ENCODE measurements at regions not wholly inside any gene's neighbourhood (a gene's known extent, or its start where the extent isn't known, plus 50 kb on each side); places are given as distances from the start of the nearest gene placed in this dataset.

- TF ChIP-seq, protein P1, sequence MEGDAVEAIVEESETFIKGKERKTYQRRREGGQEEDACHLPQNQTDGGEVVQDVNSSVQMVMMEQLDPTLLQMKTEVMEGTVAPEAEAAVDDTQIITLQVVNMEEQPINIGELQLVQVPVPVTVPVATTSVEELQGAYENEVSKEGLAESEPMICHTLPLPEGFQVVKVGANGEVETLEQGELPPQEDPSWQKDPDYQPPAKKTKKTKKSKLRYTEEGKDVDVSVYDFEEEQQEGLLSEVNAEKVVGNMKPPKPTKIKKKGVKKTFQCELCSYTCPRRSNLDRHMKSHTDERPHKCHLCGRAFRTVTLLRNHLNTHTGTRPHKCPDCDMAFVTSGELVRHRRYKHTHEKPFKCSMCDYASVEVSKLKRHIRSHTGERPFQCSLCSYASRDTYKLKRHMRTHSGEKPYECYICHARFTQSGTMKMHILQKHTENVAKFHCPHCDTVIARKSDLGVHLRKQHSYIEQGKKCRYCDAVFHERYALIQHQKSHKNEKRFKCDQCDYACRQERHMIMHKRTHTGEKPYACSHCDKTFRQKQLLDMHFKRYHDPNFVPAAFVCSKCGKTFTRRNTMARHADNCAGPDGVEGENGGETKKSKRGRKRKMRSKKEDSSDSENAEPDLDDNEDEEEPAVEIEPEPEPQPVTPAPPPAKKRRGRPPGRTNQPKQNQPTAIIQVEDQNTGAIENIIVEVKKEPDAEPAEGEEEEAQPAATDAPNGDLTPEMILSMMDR (IDR thresholded peaks at IDR 0.05; ENCODE audit: extremely low read depth, insufficient read depth, missing control alignments) = no peak
- in situ Hi-C loops (cut with MboI; ENCODE audit: low pct_unique_long_range_greater_than_20kb, low sequenced_read_pairs, unreplicated experiment) = no loop called here
- DNase-seq (ENCODE audit: low spot score) = no peak
These were observed 266.7 kb downstream of the ZNF536 start for GRCh38 chr19:30638889-30639288.

DNA sequence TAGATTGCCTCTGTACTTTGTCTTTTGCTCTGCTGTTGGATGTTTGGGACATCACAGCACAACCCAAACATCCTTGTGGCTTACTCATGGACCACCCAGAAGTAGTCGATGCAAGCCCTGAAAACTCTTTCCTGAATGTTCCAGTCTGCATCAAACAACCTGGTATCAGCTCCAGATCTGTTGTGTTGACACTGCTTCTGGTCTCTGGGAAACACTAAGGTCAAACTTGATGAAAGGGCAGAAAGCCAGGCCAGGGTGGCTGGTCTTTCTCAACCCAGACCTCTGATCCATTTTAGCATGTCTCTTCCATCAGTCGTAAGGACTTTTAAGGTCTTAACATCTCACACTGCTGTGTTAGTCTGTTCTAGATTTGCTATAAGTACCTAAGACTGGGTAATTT is 265.7 kb downstream of the ZNF536 start:
- TF ChIP-seq, protein P1 (IDR thresholded peaks at IDR 0.05; ENCODE audit: extremely low read depth, insufficient read depth, missing control alignments) = no peak
- in situ Hi-C loops (cut with MboI; ENCODE audit: low pct_unique_long_range_greater_than_20kb, low sequenced_read_pairs, unreplicated experiment) = no loop called here

GRCh38 chr19:30634996-30635975 is 263.1 kb downstream of the ZNF536 start:
- in situ Hi-C loops (cut with MboI; ENCODE audit: low pct_unique_long_range_greater_than_20kb, low sequenced_read_pairs, unreplicated experiment) = no loop called here
- TF ChIP-seq, protein P1 (IDR thresholded peaks at IDR 0.05; ENCODE audit: extremely low read depth, insufficient read depth, missing control alignments) = no peak

More for the DNA sequence above, 265.7 kb downstream of the ZNF536 start:
- DNase-seq (ENCODE audit: low spot score) = no peak

DNA sequence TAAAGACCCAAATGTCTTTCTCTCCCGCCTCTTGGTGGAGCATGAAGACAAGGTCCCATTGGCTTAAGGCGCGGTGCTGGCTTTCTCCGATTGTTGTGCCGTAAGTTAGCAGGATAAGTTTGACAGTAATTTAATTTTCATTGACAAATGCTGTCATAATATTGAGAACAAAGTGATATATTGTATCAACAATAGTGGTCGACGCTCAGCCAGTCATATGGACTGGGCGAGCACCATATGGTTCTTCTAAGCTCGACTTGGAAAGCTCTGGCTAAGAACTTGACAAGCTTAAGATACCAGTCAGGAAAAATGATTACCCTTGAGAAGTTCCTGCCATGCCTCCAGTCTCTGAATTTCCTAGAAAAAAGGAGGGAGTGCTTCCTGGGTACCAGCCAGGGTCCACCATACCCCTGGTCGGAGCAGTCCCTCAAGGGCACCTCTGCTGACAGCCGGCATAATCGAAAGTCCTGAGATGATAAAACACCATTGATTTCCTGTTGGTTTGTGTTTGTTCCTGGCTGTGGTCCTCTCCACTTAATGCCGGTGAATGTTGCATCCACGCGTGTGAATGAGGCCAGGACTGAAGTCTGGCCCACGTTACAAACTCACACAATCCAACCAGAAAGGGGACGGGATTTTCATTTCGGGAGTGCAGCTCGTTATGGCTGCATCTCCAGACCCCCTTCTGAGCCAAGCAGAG is 262.1 kb downstream of the ZNF536 start:
- TF ChIP-seq, protein P1 (IDR thresholded peaks at IDR 0.05; ENCODE audit: extremely low read depth, insufficient read depth, missing control alignments) = no peak
- in situ Hi-C loops (cut with MboI; ENCODE audit: low pct_unique_long_range_greater_than_20kb, low sequenced_read_pairs, unreplicated experiment) = no loop called here
- DNase-seq (ENCODE audit: low spot score) = no peak

More at GRCh38 chr19:30634996-30635975, 263.1 kb downstream of the ZNF536 start:
- no peak for DNase-seq (ENCODE audit: low spot score)

- DNase-seq (ENCODE audit: low spot score) = no peak
- TF ChIP-seq, protein P1 (IDR thresholded peaks at IDR 0.05; ENCODE audit: extremely low read depth, insufficient read depth, missing control alignments) = no peak
- in situ Hi-C loops (cut with MboI; ENCODE audit: low pct_unique_long_range_greater_than_20kb, low sequenced_read_pairs, unreplicated experiment) = no loop called here
These were observed 258.8 kb downstream of the ZNF536 start for GRCh38 chr19:30631033-30631370.

- in situ Hi-C loops (cut with MboI; ENCODE audit: low pct_unique_long_range_greater_than_20kb, low sequenced_read_pairs, unreplicated experiment) = no loop called here
- TF ChIP-seq, protein P1 (IDR thresholded peaks at IDR 0.05; ENCODE audit: extremely low read depth, insufficient read depth, missing control alignments) = no peak
- DNase-seq (ENCODE audit: low spot score) = no peak
These were observed 258.3 kb downstream of the ZNF536 start for GRCh38 chr19:30630289-30631032.
